ENCODE measurements at regions not wholly inside any gene's neighbourhood (a gene's known extent, or its start where the extent isn't known, plus 50 kb on each side); places are given as distances from the start of the nearest gene placed in this dataset.

- TF ChIP-seq ZNF274 (IDR thresholded peaks at IDR 0.05; ENCODE audit: insufficient read depth, insufficient read length) (no peak), CTCF (IDR thresholded peaks at IDR 0.05 in 2 of 3, conservative IDR thresholded peaks at IDR 0.05 in 1 of 3; ENCODE audit: control insufficient read depth in 2 of 3, extremely low read depth in 1 of 3, insufficient read depth in 1 of 3, low read depth in 3 of 3, low read length in 3 of 3) (no peak), EZH2 (IDR thresholded peaks at IDR 0.05; ENCODE audit: borderline replicate concordance, control insufficient read depth, low read depth, low read length) (no peak), JUND (IDR thresholded peaks at IDR 0.05; ENCODE audit: low read depth, low read length) (no peak)
Observed at GRCh38 chr19:29111576-29111975, 101.4 kb downstream of the UQCRFS1 start.
